ENCODE measurements at regions not wholly inside any gene's neighbourhood (a gene's known extent, or its start where the extent isn't known, plus 50 kb on each side); places are given as distances from the start of the nearest gene placed in this dataset.
"Not testable (repeated sequence)": the region's sequence is repeated elsewhere in the genome, so short reads cannot be mapped to it uniquely, and the experiment has no call there.

DNA sequence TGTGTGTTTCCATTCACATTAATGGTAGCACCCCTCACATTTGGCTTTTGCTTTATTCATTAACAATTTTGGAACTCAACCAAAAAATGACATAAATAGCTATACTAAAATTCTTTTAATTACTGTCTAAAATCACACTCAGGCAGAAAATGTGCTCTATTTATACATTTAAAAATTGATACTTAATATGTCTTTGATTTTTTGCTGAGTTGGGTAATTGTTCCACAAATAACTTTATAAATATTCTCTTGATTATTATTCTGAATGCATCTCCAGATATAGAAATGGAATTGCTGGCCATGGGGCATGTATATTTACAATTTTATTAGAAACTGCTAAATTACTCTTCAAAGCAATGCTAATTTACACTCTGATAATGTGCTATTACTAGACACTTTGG lies 658.7 kb upstream of the CHRM3 start:
- no peak for DNase-seq

DNA sequence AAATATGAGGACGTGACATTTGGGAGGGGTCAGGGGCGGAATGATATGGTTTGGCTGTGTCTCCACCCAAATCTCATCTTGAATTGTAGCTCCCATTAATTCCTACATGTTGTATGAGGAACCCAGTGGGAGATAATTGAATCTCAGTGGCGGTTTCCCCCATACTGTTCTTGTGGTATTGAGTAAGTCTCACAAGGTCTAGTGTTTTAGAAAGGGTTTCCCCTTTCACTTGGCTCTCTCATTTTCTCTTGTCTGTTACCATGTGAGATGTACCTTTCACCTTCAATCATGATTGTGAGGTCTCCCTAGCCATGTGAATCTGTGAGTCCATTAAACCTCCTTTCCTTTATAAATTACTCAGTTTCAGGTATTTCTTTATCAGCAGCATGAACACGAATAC lies 663.6 kb upstream of the CHRM3 start:
- DNase-seq, result no peak

DNA sequence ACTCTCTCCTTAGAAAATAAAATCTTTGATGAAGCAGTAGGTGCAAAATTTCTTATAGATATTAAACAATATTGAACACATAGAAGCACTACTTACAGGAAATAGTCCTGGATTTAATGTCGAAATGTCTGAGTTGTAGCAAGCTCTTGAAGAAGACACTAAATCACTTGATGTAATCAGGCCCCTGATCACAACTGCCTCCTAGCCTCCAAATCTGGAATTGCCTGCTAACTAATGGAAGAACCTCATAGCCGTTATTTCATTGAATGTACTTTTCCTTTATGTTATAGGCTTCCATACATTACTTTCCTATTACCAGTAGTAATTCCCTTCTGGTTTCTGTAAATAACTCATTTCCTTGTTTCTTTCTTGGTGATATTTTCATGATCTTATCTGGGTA lies 675.7 kb upstream of the CHRM3 start:
- DNase-seq, result no peak

DNA sequence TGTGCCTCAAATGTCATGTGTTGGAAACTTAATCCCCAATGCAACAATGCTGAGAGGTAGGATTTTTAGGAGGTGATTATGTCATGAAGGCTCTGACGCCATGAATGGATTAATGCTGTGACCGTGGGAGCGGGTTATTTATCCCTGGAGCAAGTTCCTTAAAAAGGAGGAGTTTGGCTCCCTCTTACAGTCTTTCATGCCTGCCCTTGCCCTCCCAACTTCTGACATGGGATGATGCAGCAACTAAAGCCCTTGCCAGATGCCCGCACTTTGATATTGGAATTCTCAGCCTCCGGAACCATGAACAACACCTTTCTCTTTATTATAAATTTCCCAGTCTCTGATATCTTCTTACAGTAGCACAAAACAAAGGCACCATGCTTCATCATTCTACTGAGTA lies 685.3 kb upstream of the CHRM3 start:
- no peak for DNase-seq

DNA sequence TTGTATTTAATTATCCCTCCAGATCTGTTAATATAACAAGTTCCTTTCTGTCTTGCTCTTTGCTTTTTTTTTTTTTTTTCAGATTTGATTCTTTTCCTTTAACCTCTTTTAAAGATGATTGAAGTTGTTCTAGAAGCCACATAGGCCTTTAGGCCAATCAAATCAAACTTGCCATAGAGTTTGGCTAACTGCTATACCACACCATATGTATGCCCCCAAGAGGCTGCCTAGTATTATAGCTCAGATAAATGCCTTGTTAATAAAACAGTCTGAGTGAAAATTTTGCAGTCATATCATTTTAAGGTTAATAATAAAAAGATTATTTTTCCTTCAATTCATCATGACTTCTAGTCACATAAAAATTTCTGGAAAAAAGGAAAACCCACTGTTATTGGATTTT lies 696.0 kb upstream of the CHRM3 start:
- no peak for DNase-seq

DNA sequence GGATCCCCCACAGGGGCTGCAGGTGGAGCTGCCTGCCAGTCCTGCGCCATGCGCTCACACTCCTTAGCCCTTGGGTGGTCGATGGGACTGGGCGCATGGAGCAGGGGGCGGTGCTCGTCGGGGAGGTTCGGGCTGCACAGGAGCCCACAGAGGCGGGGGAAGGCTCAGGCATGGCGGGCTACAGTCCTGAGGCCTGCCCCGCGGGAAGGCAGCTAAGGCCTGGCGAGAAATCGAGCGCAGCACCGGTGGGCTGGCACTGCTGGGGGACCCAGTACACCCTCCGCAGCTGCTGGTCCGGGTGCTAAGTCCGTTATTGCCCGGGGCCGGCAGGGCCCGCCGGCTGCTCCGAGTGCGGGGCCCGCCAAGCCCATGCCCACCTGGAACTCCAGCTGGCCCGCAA lies 701.8 kb upstream of the CHRM3 start:
- DNase-seq, result not testable (repeated sequence)

DNA sequence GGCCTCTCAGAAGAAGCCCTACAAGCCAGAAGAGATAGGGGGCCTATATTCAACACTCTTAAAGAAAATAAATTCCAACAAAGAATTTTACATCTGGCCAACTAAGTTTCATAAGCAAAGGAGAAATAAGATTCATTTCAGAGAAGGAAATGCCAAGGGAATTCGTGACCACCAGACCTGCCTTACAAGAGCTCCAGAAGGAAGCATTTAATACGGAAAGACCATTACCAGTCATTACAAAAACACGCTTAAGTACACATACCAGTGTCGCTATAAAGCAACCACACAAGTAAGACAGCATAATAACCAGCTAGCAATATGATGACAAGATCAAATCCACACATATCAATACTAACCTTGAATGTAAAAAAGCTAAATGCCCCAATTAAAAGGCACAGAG lies 704.9 kb upstream of the CHRM3 start:
- DNase-seq, result no peak

DNA sequence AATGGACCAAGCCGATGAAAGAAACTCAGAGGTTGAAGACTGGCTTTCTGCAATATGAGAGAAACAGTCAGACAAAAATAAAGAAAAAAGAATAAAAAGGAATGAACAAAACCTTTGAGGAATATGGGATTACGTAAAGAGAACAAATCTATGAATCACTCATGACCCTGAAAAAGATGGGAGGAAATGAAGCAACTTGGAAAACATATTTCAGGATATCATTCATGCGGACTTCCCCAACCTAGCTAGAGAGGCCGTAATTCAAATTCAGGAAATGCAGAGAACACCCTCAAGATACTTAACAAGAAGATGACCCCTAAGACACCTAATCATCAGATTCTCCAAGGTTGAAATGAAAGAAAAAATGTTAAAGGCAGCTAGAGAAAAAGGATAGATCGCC lies 705.3 kb upstream of the CHRM3 start:
- DNase-seq, result no peak

DNA sequence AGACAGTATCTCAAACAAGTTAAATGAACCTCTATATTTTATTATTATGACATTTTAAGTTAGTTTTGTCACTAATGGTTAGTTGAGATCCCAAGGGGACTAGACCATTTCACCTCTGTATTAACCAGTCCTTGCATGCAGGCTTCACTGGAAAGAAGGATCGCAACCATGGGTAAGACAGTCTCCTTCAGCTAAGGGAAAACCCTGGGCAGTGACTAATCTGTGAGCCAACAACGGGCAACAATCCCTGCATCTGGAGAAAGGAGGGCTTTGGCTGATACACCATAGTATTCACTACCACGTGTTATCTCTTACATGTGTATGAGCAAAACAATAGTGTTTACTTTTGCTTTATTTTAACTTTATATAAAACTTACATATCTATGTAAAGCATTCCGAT lies 708.8 kb upstream of the CHRM3 start:
- no peak for DNase-seq

DNA sequence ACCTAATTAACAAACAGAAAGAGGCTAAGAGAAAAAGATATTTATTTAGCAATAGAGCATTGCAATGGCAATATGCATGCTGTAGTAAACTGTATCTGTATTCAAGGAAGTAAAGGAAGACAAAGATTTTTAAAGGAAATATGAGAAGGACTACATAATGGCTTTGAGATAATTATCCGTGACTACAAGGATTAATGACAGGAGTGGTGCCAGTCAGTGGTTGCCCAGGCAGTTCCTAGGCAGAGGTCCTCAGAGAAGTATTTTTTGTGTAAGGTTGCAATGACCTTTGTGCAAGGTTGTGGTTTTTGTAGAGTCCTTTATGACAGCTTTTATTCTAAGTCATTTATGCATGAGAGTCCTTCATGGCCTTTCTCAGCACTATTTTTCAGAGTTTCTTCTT lies 711.1 kb upstream of the CHRM3 start:
- DNase-seq, result no peak

DNA sequence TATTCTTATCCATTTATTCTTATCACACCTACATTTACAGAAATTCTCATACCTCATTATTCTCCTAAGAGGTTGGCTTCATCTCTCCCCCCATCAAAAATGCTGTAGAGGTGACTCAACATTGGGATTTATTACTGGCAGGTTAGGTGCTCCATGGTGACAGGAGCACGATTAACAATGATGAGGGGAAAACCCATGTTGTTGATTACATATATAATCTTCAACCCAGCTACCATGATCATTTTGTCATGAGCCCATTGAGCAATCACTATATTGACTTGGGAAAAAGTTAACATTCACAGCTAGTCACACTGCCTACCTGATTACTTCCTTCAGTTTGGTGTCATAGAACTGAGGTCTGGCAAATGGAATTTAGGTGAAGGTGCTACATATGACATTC lies 712.1 kb upstream of the CHRM3 start:
- DNase-seq, result no peak

DNA sequence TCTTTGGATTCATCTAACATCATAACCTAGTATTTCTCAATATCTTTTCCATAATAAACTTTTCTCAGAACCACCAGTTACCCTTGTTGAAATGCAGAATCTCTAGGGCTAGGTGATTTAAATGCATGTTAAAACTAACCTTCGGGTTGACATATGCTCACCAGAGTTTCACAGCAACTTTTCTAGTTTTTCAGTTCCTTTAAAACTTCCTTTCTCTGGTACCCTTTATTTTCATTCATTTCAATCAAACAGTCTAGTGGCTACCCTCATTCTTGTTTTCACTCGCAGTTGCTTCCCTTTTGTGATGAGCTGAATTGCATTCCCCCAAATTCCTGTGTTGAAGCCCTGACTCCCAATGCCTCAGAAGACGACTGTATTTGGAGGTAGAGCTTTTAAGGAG lies 712.8 kb upstream of the CHRM3 start:
- no peak for DNase-seq

DNA sequence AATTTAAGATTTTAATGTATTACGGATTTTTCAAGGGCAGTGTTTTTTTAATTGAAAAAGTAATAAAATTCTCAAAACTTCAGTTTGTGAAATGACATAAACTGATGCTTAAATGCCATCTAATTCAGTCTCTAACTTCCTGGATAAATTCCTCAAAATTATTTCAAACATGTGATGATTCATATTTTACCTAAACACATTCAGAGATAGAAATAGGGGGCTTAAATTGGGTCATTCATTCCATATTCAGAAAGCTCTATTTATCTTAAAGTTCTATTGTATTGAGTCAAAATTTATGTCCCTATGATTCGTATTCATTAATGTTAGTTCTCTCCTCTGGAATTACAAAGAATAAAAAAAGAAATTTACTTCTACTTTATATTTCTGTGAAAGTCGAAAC lies 713.6 kb upstream of the CHRM3 start:
- DNase-seq, result no peak

DNA sequence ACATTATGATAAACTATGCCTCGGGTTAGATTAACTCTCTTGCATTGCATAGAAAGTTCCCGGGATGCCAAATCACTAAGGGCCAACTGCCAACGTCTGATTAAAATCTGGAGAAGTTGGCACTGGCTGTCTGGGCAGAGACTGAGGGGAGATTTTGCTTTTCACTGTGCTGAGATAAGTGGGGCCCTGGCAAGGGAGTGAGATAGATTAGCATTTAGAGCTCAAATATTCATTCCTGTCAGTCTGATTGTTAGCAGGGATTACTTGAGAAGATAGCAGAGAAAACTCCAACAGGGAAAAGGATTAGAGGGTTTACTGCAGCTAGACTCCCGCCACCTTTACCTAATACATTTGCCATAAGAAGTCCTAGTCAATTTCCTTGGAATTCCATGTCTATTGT lies 714.1 kb upstream of the CHRM3 start:
- DNase-seq, result no peak

DNA sequence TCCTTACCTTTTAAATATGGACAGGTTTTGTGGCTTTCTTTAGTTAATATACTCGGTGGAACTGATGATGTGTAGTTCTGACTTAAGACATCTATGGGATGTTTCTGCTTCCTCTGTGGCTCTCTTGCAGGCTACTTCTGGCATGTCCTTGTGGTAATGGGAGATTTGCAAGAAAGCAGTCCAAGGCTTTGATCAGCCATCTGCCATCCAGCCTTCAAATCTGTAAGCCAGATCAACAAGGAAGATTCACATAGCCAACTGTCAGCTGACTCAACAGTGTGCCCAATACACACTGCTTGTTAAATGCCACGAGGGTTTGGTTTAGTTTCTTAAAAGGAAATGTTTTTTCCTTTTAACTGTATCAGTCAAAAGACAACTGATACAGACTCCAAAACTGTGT lies 722.2 kb upstream of the CHRM3 start:
- DNase-seq, result no peak

DNA sequence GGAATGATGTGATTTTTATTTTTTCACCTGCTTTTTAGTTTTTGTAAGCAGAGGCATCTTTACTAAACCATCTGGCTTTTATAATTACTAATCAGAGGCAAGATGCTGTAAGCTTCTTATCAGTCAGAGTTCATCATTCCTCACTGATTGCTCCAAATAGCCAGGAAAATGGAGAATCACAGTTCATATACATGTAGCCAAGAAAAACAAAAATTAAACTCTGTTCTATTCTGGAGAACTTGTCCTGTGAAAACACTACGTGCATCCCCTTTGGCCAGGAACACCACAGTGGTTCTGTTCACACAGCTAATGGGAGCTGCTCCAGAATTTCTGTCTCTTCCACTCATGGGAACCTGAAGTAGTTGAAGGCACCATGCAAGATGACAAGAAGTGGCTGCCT lies 725.5 kb upstream of the CHRM3 start:
- DNase-seq, result no peak

DNA sequence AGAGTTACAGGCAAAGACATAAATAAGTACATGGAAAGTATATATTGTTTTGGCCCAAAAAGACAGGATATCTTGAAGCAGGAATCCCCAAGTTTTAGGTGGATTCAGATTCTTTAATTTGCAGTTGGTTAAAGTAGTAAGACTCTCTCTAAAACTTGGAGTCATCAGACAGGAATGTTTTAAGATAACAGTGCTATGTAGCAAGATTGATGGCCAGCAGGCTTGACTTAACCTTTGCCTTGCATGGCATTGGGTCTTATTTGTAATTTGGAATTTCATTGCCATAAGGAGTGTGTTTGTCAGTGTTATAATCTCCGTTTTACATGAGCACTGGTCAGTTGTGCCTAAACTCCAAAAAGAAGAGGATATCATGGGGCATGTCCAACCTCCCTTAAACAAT lies 727.6 kb upstream of the CHRM3 start:
- DNase-seq, result no peak

DNA sequence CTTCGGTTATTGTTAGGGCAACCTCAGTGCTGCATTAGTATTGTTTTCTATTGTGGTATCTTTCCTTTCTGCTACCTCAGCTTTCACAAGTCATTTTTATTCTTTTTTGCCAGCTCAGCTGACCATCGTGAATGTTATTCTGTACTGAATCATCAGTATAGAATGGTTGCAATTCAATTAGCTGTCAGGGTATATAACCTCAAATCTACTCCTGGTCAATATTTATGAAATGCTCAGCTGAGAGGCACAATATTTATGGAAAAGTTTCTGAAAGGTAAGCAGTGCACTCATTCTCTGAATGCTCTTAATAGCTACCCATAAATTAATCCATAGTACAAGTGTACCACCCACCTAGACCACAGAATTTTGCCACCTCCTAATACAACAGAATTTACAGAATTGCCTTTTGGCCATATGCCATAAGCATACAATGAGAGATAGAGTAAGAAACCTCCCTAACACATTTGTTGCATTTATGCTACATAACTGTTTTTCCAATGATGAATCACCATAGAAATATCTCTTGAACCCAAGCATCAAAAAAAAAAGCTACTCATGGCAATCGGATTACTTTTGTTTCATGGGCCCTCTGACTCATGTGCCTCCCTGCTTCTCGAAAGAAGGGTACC lies 732.6 kb upstream of the CHRM3 start:
- no peak for DNase-seq

DNA sequence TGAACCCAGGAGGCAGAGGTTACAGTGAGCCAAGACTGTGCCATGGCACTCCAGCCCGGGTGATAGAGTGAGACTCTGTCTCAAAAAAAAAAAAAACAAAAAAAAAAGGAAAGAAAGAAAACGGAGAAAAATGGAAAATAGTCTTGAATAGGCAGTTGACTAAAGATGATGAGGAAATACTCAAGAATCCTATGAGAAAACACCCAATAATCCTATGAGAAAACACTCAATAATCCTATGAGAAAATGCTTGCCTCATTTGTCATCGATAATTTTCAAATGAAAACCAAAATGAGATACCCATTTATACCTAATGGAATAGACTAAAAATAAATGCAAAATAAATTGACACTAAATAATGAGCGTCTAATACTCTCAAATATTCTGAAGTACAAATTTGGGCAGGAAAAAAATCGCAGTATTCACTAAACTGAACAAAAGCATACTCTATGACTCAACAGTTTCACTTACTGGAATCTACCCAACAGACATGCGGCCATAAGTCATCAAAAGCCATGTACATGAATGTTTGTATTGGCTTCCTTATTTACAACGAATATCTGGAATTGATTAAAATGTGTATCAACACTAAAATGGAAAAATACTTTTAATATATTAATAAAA lies 733.9 kb upstream of the CHRM3 start:
- DNase-seq, result no peak

DNA sequence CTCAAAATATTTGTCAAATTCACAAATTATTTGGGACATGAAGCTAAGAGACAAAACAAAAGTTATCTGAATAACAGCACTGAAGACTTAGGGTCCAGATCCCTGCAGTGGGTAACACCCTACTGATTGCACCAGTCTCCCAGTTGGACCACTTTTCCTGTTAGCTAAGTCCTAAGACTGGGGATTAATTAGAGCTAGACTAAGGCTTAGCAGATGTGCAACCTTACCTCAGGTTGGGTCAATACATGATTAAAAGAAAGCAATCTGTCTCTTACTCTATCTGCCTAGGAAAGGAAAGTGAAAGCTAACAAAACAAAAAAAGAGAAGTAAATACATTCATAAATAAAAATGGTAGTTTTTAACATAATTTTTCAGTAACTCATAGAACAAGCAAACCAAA lies 737.2 kb upstream of the CHRM3 start:
- DNase-seq, result no peak

DNA sequence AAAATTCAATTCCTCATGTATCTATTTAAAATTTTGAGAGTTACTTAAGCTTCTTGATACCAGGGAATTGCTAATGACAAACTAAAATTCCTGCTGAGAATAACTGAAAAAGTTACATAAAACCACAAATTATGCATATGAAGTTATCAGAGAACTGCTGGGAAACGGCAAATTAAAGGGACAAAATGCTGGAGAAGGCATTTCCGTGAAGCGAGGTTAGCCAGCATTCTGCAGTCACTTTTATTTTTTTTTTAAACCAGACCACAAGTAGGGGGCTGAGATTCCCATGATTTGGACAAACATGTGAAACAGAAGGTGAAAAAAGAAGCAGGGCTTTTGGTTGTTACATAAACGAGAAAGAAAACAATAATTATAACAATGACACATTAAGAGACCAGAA lies 737.6 kb upstream of the CHRM3 start:
- DNase-seq, result no peak

DNA sequence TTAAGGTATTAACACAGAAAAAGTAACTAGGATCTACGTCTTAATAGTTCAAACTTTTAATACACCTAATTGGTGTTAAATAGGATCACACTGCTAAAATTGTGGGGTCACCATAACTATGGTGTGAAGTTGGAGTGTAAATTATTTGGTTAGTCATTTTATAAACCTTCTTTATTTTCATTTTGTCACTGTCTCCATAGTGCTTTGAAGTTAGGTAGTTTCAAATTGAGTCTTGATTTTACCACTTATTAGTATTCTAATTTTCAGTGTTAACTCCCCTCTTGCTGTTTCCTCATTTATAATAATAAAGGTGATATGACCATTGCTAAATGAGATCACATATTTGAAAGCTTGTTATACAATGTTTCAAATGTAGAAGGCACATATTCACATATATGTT lies 738.1 kb upstream of the CHRM3 start:
- no peak for DNase-seq

DNA sequence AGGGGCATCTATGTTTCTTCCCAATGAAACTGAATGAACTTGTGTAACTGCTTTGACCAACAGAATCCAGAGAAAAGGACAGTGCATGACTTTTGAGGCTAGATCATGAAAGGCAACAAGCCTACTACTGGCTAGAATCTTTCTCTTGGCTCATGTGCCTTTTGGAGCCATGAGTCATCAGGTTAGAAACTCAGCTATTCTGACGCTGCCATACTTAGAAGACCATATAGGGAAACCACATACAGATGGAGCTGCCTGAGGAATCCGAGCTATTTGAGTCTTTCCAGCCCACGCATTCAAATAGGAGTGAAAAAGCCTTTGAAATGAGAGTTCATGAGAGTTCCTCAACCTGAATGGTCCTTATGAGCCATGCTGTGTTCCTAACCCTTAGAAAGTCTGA lies 738.5 kb upstream of the CHRM3 start:
- DNase-seq, result no peak

DNA sequence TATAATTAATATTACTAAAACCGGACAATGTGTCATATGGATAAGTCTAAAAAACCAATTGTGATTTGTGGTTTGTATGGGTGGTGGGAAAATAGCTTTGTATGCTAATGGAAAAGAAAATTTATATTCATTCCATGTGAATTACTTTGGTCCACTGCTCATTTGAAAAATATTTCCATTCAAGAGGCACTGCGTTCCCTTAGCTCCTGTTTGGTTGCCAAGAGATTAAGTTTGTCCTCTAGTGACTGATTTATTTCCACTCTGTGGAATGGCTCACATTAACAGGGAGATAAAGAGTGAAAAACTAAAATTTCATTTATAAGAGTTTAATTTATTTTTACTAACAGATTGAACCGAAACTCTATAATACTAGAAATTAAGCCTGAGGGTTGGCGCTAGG lies 744.1 kb upstream of the CHRM3 start:
- no peak for DNase-seq

DNA sequence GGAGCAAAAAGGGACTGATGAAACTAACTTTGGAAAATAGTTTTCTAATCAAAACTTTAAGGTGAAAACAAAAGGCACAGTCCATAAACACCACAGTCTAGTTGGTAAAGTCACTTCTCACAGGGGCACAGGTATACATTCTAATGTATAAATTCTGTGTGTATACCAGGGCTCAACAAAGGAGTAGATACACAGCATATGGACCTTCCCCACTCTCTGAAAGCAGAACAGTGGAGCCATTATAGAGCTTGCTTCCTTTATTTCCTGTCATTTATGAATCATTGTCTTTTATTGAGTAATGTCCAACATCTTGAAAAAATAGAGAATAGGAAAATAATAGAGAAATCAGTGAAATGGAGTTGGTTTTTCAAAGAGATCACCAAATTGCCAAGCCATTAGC lies 746.5 kb upstream of the CHRM3 start:
- no peak for DNase-seq

DNA sequence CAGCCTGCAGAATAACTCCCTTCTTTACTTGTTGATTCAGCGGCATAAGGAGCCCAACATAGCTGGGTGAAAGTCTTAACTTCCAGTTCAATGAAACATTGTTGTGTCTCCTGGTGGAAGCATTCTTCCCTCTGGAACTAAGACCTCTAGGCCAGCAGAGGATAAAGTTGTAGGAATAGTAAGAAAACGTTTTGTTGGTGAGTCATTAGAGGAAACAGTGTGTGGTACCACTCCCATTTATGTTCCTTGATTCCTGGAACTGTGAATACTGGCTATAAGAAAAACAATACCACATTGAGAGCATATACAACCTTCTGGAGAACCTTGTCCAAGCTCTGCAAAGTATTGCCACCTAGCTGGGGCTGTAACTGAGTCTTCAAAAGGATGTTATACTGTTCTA lies 737.4 kb upstream of the ZP4 start:
- no peak for DNase-seq

All from GDM1 (cell line).